ENCODE measurements at regions not wholly inside any gene's neighbourhood (a gene's known extent, or its start where the extent isn't known, plus 50 kb on each side); places are given as distances from the start of the nearest gene placed in this dataset.

- TF ChIP-seq POLR2A (IDR thresholded peaks at IDR 0.05) (no peak), CTCF (IDR thresholded peaks at IDR 0.05 in 4 of 5, conservative IDR thresholded peaks at IDR 0.05 in 1 of 5) (no peak)
Observed at GRCh38 chr14:104512061-104512460, 67.5 kb upstream of the C14orf180 start.
